ENCODE measurements at regions not wholly inside any gene's neighbourhood (a gene's known extent, or its start where the extent isn't known, plus 50 kb on each side); places are given as distances from the start of the nearest gene placed in this dataset.

DNA sequence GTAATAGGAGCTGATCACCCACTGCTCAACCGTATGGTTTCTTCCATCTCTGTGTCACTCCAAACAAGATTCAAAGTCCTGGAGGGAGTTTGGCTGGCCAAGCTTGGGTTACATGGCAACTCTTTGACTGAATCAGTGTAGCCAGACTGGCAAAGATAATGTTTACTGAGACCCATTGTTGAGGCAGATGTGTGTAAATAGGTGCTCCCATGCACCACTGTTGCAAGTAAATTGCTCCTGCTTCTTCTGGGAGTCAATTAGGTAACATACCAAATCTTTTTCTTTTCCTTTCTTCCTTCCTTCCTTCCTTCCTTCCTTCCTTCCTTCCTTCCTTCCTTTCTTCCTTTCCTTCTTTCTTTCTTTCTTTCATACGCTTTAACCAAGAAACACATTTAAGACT is 86.3 kb upstream of the DHX40 start:
- DNase-seq (ENCODE audit: low read depth) (no peak), FAIRE-seq (no peak)
- Histone ChIP-seq H3K4me3 (ENCODE audit: low read depth, low read length) (no peak overlapping the region), H3K27me3 (ENCODE audit: control insufficient read depth, insufficient read depth, low read length) (peaks cover 2% of the 10 kb centered on the region), H3K36me3 (ENCODE audit: control insufficient read depth, insufficient read depth, low read length) (no peaks in the 10 kb centered on the region)
- TF ChIP-seq CTCF (IDR thresholded peaks at IDR 0.05; ENCODE audit: insufficient read depth, low read length, severe bottlenecking): no peak

GRCh38 chr17:59483860-59484259 is 81.5 kb upstream of the DHX40 start:
- H3K27me3 ChIP-seq (ENCODE audit: control insufficient read depth, insufficient read depth, low read length): no peaks in the 10 kb centered on the region
- no peaks in the 10 kb centered on the region for H3K36me3 ChIP-seq (ENCODE audit: control insufficient read depth, insufficient read depth, low read length)
- DNase-seq (ENCODE audit: low read depth) (no peak), FAIRE-seq (no peak)
- no peak for TF ChIP-seq CTCF (IDR thresholded peaks at IDR 0.05; ENCODE audit: insufficient read depth, low read length, severe bottlenecking)
- no peak overlapping the region for H3K4me3 ChIP-seq (ENCODE audit: low read depth, low read length)

DNA sequence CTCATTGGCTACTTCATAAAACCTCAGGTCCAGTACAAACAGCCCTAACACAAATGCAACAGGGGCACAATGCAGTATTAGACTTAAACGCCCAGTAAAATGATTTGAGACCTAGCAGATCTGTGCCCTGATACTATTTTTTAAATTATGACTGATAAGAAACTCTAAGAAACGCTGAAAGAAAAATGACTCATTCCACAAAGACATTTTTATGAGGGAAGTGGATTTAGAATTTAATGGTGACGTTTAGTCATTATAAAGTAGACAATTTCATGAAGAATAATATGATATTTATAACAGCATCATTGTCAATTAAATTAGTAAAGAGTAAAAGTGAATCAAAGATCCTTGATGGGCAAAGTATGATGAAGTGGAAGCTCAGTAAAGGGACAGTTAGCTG is 80.4 kb upstream of the DHX40 start:
- FAIRE-seq: no peak
- H3K36me3 ChIP-seq (ENCODE audit: control insufficient read depth, insufficient read depth, low read length): no peaks in the 10 kb centered on the region
- H3K27me3 ChIP-seq (ENCODE audit: control insufficient read depth, insufficient read depth, low read length): no peaks in the 10 kb centered on the region
- no peak overlapping the region for H3K4me3 ChIP-seq (ENCODE audit: low read depth, low read length)
- DNase-seq (ENCODE audit: low read depth): no peak
- TF ChIP-seq CTCF (IDR thresholded peaks at IDR 0.05; ENCODE audit: insufficient read depth, low read length, severe bottlenecking): no peak

DNA sequence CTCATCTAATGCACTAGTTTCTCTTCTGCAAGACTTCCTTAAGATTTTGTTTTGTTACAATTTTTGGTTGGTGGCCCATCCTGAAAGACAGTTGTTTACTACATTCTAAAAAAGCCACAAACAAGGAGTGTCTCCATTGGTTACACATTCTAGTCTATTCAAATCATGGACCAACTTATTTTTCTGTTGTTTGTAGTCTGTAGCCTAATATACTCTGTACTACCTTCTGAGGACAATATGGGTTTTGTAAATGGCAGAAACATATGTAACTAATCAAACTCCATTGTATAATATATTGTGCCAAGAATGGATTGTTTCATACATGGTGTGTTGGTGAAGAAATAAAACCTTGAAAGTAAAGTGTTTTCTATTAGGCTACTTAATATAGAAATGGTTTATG is 79.5 kb upstream of the DHX40 start:
- no peak for FAIRE-seq
- no peak for TF ChIP-seq CTCF (IDR thresholded peaks at IDR 0.05; ENCODE audit: insufficient read depth, low read length, severe bottlenecking)

DNA sequence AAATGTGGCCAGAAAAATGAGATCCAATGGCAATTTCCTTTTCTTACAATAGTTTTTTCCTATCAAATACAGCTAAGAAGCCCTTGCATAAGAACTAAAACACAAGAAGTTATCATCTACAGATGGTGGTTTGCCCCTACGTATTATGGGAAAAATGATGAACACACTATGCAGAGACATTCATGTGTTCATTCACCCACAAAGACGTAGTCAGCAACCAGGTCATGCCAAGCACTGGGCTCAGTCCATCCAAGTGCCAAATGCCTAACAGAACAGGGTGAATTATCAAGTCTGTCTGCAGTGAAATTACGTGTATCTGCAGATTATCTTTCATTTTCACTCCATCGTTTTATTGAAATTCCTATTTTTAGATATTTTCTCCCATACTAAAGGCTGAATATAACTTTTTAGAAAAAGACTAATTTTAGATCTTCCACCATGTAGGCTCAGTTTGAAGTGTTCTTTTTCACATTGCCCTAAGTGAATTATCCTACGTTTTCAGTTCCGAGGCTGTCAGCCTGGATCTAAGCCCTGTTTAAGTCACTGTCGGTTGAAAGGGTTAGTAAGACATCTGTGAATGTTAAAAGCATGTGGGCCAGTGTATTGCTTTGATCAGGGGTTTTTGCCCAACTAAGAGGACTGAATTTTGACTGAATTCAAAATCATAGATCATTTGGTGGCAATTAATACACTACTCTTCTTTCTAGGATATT is 78.1 kb upstream of the DHX40 start:
- no peak for TF ChIP-seq CTCF (IDR thresholded peaks at IDR 0.05; ENCODE audit: insufficient read depth, low read length, severe bottlenecking)
- DNase-seq (ENCODE audit: low read depth) (no peak), FAIRE-seq (no peak)
- H3K36me3 ChIP-seq (ENCODE audit: control insufficient read depth, insufficient read depth, low read length): no peaks in the 10 kb centered on the region
- H3K4me3 ChIP-seq (ENCODE audit: low read depth, low read length): no peak overlapping the region
- H3K27me3 ChIP-seq (ENCODE audit: control insufficient read depth, insufficient read depth, low read length): no peaks in the 10 kb centered on the region

More for the DNA sequence above, 79.5 kb upstream of the DHX40 start:
- DNase-seq (ENCODE audit: low read depth): no peak
- H3K4me3 ChIP-seq (ENCODE audit: low read depth, low read length): no peak overlapping the region
- no peaks in the 10 kb centered on the region for H3K36me3 ChIP-seq (ENCODE audit: control insufficient read depth, insufficient read depth, low read length)
- no peaks in the 10 kb centered on the region for H3K27me3 ChIP-seq (ENCODE audit: control insufficient read depth, insufficient read depth, low read length)

- no peak for TF ChIP-seq CTCF (IDR thresholded peaks at IDR 0.05; ENCODE audit: insufficient read depth, low read length, severe bottlenecking)
- H3K4me3 ChIP-seq (ENCODE audit: low read depth, low read length): no peak overlapping the region
- DNase-seq (ENCODE audit: low read depth): no peak
- H3K27me3 ChIP-seq (ENCODE audit: control insufficient read depth, insufficient read depth, low read length): no peaks in the 10 kb centered on the region
- no peak for FAIRE-seq
- no peaks in the 10 kb centered on the region for H3K36me3 ChIP-seq (ENCODE audit: control insufficient read depth, insufficient read depth, low read length)
Observed at GRCh38 chr17:59488805-59489204, 76.6 kb upstream of the DHX40 start.

All from bronchial epithelial cell (primary cell).